AG04450 (cell line): ENCODE measurements at regions not wholly inside any gene's neighbourhood (a gene's known extent, or its start where the extent isn't known, plus 50 kb on each side); places are given as distances from the start of the nearest gene placed in this dataset.

Experiments
- CTCF ChIA-PET: fragments of 300-600, 350-600 bp; formaldehyde crosslinking; extraction: SDS; loops from one replicate; lab custom pipeline; 2022; ENCODE audit warnings: antibody characterized with exemption, inconsistent platforms; lab: Charles Lee
- POLR2A ChIA-PET: fragments of 350-600 bp; formaldehyde crosslinking; extraction: SDS; loops from one replicate; lab custom pipeline; 2021; ENCODE audit warnings: antibody characterized with exemption, inconsistent platforms; lab: Yijun Ruan, JAX
- DNase-seq: peaks from one replicate; pipeline ENCODE4 v3.0.0-alpha.2; 2011; ENCODE audit warnings: low read depth, low spot score
- H3K27ac ChIP-seq: one replicate; pipeline ENCODE4 v1.5.1; 2012; ENCODE audit warnings: low read depth, low read length, control low read depth
- H3K27me3 ChIP-seq: one replicate; pipeline ENCODE4 v1.6.0; 2012; ENCODE audit warnings: low read length; ENCODE audit not compliant: control insufficient read depth, insufficient read depth
- H3K4me3 ChIP-seq: 2 replicates; pipeline ENCODE4 v1.5.1; 2011; ENCODE audit warnings: mild to moderate bottlenecking, low read depth, low read length, control low read depth
- H3K9me3 ChIP-seq: 2 replicates; pipeline ENCODE4 v1.5.1; 2012; ENCODE audit warnings: low read length; ENCODE audit not compliant: control insufficient read depth, insufficient read depth
- TF ChIP-seq, protein P1 (sequence below): IDR thresholded peaks from 2 replicates; pipeline ENCODE4 v1.5.1; 2011; ENCODE audit warnings: low read depth, low read length, control low read depth, inconsistent platforms

- POLR2A ChIA-PET = no interaction called here
- Histone ChIP-seq H3K27me3 (peaks cover 2% of the 10 kb centered on the region), H3K9me3 (peaks cover 4% of the 10 kb centered on the region), H3K4me3 (no peak overlapping the region), H3K27ac (no peak overlapping the region)
- TF ChIP-seq, protein P1, sequence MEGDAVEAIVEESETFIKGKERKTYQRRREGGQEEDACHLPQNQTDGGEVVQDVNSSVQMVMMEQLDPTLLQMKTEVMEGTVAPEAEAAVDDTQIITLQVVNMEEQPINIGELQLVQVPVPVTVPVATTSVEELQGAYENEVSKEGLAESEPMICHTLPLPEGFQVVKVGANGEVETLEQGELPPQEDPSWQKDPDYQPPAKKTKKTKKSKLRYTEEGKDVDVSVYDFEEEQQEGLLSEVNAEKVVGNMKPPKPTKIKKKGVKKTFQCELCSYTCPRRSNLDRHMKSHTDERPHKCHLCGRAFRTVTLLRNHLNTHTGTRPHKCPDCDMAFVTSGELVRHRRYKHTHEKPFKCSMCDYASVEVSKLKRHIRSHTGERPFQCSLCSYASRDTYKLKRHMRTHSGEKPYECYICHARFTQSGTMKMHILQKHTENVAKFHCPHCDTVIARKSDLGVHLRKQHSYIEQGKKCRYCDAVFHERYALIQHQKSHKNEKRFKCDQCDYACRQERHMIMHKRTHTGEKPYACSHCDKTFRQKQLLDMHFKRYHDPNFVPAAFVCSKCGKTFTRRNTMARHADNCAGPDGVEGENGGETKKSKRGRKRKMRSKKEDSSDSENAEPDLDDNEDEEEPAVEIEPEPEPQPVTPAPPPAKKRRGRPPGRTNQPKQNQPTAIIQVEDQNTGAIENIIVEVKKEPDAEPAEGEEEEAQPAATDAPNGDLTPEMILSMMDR = no peak
- no peak for DNase-seq
- CTCF ChIA-PET = interaction anchor here (1.0 kb wide), 1 partner anchor 9 kb away, joined by 3 read pairs; no protein-coding TSS in a partner anchor
Observed at GRCh38 chr9:108662091-108662875, 193.5 kb downstream of the ACTL7B start.

DNA sequence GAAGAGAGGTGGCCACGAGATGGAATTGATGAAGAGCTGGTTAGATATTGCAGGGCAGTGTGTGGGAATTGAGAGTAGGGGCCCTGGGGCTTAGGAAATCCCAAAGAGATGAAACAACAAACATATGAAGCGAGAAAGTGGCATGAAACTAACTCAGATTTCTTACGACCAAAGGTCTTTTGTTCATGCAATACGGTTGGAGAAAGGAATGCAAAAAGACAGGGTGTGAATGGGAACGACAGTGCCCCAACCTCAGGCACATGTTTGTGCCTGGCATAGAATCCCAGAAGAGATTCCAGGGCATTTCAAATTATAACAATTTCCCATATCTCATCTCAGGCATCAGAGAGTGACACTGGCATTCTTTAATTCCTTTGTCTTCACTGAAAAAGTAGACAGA lies 199.2 kb downstream of the ACTL7B start:
- Histone ChIP-seq H3K9me3 (peaks cover 4% of the 10 kb centered on the region), H3K27me3 (peaks cover 2% of the 10 kb centered on the region), H3K4me3 (no peak overlapping the region), H3K27ac (no peak overlapping the region)
- TF ChIP-seq, protein P1 = no peak
- ChIA-PET CTCF (no interaction called here), POLR2A (no interaction called here)
- DNase-seq = no peak

DNA sequence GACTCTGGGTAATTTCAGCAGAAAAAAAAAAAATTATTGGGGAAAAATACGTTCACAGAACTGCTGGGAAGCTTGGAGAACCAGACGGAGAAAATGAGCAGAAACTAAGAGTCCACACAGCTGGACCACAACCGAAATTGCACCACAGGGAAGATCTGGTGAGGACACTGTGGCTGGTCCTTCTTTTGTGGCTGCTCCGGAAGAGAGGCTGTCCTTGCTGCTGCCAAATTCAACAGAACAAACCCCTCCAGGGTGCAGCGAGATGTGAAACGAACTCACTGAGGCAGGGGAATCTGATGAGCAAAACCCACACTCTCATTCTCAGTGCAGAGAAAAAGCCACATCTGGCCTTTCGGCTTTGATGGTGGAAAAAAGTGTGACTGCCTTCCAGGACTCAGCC lies 200.0 kb downstream of the ACTL7B start:
- Histone ChIP-seq H3K9me3 (peaks cover 4% of the 10 kb centered on the region), H3K27me3 (peaks cover 2% of the 10 kb centered on the region), H3K27ac (no peak overlapping the region), H3K4me3 (no peak overlapping the region)
- ChIA-PET CTCF (no interaction called here), POLR2A (no interaction called here)
- TF ChIP-seq, protein P1 = no peak
- DNase-seq = no peak

DNA sequence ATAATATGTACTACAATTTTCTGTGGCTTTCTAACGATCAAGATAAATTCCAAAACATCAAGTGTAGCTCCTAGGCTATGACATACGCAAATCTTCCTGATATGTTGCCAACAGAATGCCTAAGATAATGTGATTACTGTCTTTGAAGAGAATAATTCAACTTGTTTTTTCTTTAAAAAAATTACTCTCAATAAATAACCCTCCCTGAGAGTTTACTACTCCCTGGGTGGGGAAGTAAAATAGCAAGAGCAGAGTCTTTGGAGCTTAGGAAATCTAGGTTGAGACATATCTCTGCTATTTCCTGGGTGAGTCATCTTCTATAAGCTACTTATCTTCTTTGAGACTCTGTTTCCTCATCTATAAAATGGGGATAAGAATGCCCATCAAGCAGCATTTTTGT lies 201.2 kb downstream of the ACTL7B start:
- POLR2A ChIA-PET = no interaction called here

DNA sequence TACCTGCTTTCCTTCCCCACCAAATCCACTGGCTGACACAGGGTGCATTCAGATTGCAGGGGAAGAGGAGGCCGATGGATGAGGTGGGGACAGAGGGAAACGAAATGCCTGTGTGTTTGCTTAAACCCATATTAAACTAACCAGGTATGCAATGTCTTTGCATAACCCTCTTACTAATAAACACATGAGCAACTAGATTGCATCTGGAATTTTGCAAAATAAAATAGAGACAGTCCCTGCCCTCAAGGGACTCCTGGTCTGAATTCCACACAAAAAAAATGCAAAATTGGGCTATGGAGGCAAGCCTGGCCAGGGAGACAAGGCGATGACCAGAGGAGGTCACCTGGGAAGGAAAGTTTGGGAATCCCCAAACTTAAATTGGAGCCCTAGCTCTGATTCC lies 202.9 kb downstream of the ACTL7B start:
- Histone ChIP-seq H3K9me3 (no peaks in the 10 kb centered on the region), H3K27me3 (no peaks in the 10 kb centered on the region), H3K27ac (no peak overlapping the region), H3K4me3 (no peak overlapping the region)
- DNase-seq = no peak
- ChIA-PET CTCF (no interaction called here), POLR2A (no interaction called here)
- TF ChIP-seq, protein P1 = no peak

More for the DNA sequence above, 201.2 kb downstream of the ACTL7B start:
- CTCF ChIA-PET = no interaction called here
- H3K27me3 ChIP-seq = no peaks in the 10 kb centered on the region
- H3K4me3 ChIP-seq = no peak overlapping the region
- DNase-seq = no peak
- peaks cover 2% of the 10 kb centered on the region for H3K9me3 ChIP-seq
- no peak overlapping the region for H3K27ac ChIP-seq
- TF ChIP-seq, protein P1 = no peak
